OCI-LY7 (cell line): ENCODE measurements at regions not wholly inside any gene's neighbourhood (a gene's known extent, or its start where the extent isn't known, plus 50 kb on each side); places are given as distances from the start of the nearest gene placed in this dataset.

Experiments used
- CTCF ChIP-seq: fragments of 200-600 bp; sonication (generic); conservative IDR thresholded peaks from 2 replicates; pipeline ENCODE4 v1.5.1; 2014; ENCODE audit warnings: mild to moderate bottlenecking, antibody characterized with exemption, low read length, moderate library complexity, mixed read lengths
- EZH2phosphoT487 ChIP-seq: fragments of 200-600 bp; sonication (generic); IDR thresholded peaks from 2 replicates; pipeline ENCODE4 v1.6.1; 2018; ENCODE audit warnings: low read depth, borderline replicate concordance, mild to moderate bottlenecking, mixed run types, antibody characterized with exemption, low read length, moderate library complexity, mixed read lengths

- TF ChIP-seq CTCF (no peak), EZH2phosphoT487 (no peak)
Measured at GRCh38 chr7:9557853-9558252, 1124.4 kb downstream of the NXPH1 start.
